Endothelial cell of umbilical vein (primary cell): ENCODE measurements at regions not wholly inside any gene's neighbourhood (a gene's known extent, or its start where the extent isn't known, plus 50 kb on each side); places are given as distances from the start of the nearest gene placed in this dataset.

Experiments used
- BruUV-seq: library from RNA; stranded (reverse); fragments of 400-500 nt; replicated peaks from 2 replicates; lab custom pipeline; 2021; lab: Mats Ljungman, UMichigan
- CTCF ChIA-PET: fragments of 300-600, 350-600 bp; sonication (Branson Sonifier 250); formaldehyde crosslinking; loops from one replicate; lab custom pipeline; 2021; ENCODE audit warnings: antibody characterized with exemption, inconsistent platforms; lab: Charles Lee
- POLR2A ChIA-PET: fragments of 300-600, 350-600 bp; sonication (Branson Sonifier 250); formaldehyde crosslinking; loops from one replicate; lab custom pipeline; 2021; ENCODE audit warnings: antibody characterized with exemption, inconsistent platforms; lab: Charles Lee
- DNase-seq: peaks from one replicate; pipeline ENCODE4 v3.0.0-alpha.2; 2011; ENCODE audit warnings: low read depth, low spot score
- FAIRE-seq: peaks from 2 replicates; lab custom pipeline; 2011; peaks lifted over from hg19 to GRCh38; lab: Jason Lieb, UNC
- H2AFZ ChIP-seq: 2 replicates; pipeline ENCODE4 v1.6.0; 2012; ENCODE audit warnings: low read depth, low read length, control low read depth, inconsistent platforms
- H3K27ac ChIP-seq: 2 replicates; pipeline ENCODE4 v1.5.1; 2011; ENCODE audit warnings: low read depth, mild to moderate bottlenecking, control low read depth, low read length, moderate library complexity; ENCODE audit not compliant: insufficient read depth
- H3K27me3 ChIP-seq, 2 experiments: 2 replicates each; pipeline versions ENCODE4 v1.6.0 to v1.6.1; 2011; ENCODE audit warnings: low read length in 2 of 2, mixed read lengths in 1 of 2; ENCODE audit not compliant: control insufficient read depth in 2 of 2, insufficient read depth in 2 of 2
- H3K36me3 ChIP-seq, 2 experiments: 2 replicates in 1 of 2; 3 replicates in 1 of 2; pipeline ENCODE4 v1.5.1; 2011; ENCODE audit warnings: low read length in 2 of 2, mild to moderate bottlenecking in 1 of 2, moderate library complexity in 1 of 2; ENCODE audit not compliant: control insufficient read depth in 2 of 2, insufficient read depth in 2 of 2; ENCODE audit errors: extremely low read depth in 1 of 2
- H3K4me1 ChIP-seq: 3 replicates; pipeline ENCODE4 v1.5.1; 2011; ENCODE audit warnings: mild to moderate bottlenecking, low read length; ENCODE audit not compliant: control insufficient read depth, insufficient read depth; ENCODE audit errors: extremely low read depth
- H3K4me2 ChIP-seq: 2 replicates; pipeline ENCODE4 v1.6.1; 2011; ENCODE audit warnings: low read length, control low read depth, mixed read lengths; ENCODE audit not compliant: insufficient read depth
- H3K4me3 ChIP-seq, 3 experiments: fragments of 200-600 bp in 1 of 3; sonication (generic), shearing (Covaris generic) in 1 of 3; replicated peaks in 1 of 3; 2 replicates each; pipeline ENCODE4 v1.5.1; 2011 to 2016; ENCODE audit warnings: control low read depth in 3 of 3, low read length in 3 of 3, mild to moderate bottlenecking in 2 of 3, inconsistent platforms in 1 of 3, low read depth in 1 of 3, moderate library complexity in 1 of 3; ENCODE audit not compliant: insufficient read depth in 1 of 3
- H3K79me2 ChIP-seq: 2 replicates; pipeline ENCODE4 v1.6.0; 2012; ENCODE audit warnings: low read length, inconsistent platforms; ENCODE audit not compliant: control insufficient read depth, insufficient read depth
- H3K9ac ChIP-seq: replicated peaks from 2 replicates; pipeline ENCODE3; 2011; ENCODE audit warnings: low read length, control low read depth; ENCODE audit not compliant: insufficient read depth; ENCODE audit errors: extremely low read depth
- H3K9me1 ChIP-seq: replicated peaks from 3 replicates; pipeline ENCODE4 v1.6.0; 2011; ENCODE audit warnings: mild to moderate bottlenecking, low read length; ENCODE audit not compliant: control insufficient read depth, insufficient read depth; ENCODE audit errors: extremely low read depth
- H3K9me3 ChIP-seq: replicated peaks from 2 replicates; pipeline ENCODE4 v1.5.1; 2012; ENCODE audit warnings: low read length, inconsistent platforms; ENCODE audit not compliant: control insufficient read depth, insufficient read depth
- H4K20me1 ChIP-seq: replicated peaks from 2 replicates; pipeline ENCODE3; 2011; ENCODE audit warnings: mild to moderate bottlenecking, low read length; ENCODE audit not compliant: control insufficient read depth, insufficient read depth; ENCODE audit errors: extremely low read depth
- CTCF ChIP-seq, 2 donors: IDR thresholded peaks; 1 replicate in 1 of 2; 2 replicates in 1 of 2; pipeline ENCODE4 v1.5.1; 2011; ENCODE audit warnings: low read length in 2 of 2, mild to moderate bottlenecking in 2 of 2, moderate library complexity in 2 of 2, control low read depth in 1 of 2, inconsistent platforms in 1 of 2, low read depth in 1 of 2; ENCODE audit not compliant: insufficient read depth in 1 of 2; ENCODE audit errors: extremely low read depth in 1 of 2
- EZH2 ChIP-seq: IDR thresholded peaks from 2 replicates; pipeline ENCODE4 v1.6.1; 2012; ENCODE audit warnings: borderline replicate concordance, low read depth, mild to moderate bottlenecking, moderate library complexity, low read length, inconsistent platforms; ENCODE audit not compliant: severe bottlenecking
- FOS ChIP-seq: IDR thresholded peaks from 2 replicates; pipeline ENCODE4 v1.6.1; 2011; ENCODE audit warnings: mild to moderate bottlenecking, low read length, moderate library complexity, borderline replicate concordance; ENCODE audit not compliant: insufficient read depth
- GATA2 ChIP-seq: IDR thresholded peaks from 2 replicates; pipeline ENCODE4 v1.7.0; 2011; ENCODE audit warnings: low read depth, mild to moderate bottlenecking, moderate library complexity, mixed read lengths, low read length; ENCODE audit not compliant: insufficient read length, insufficient read depth
- JUN ChIP-seq: IDR thresholded peaks from 2 replicates; pipeline ENCODE4 v1.6.1; 2011; ENCODE audit warnings: borderline replicate concordance, low read depth; ENCODE audit not compliant: insufficient read length, insufficient read depth
- MAX ChIP-seq: IDR thresholded peaks from 2 replicates; pipeline ENCODE4 v1.6.1; 2011; ENCODE audit not compliant: insufficient read depth, insufficient read length
- MYC ChIP-seq: IDR thresholded peaks from one replicate; pipeline ENCODE4 v1.6.1; 2011; ENCODE audit warnings: mild to moderate bottlenecking, low read depth, low read length
- POLR2A ChIP-seq: IDR thresholded peaks from 2 replicates; pipeline ENCODE4 v1.6.1; 2012; ENCODE audit warnings: low read depth, mild to moderate bottlenecking, control low read depth, low read length
- POLR2AphosphoS5 ChIP-seq: IDR thresholded peaks from 2 replicates; pipeline ENCODE4 v1.6.1; 2012; ENCODE audit warnings: low read depth, mild to moderate bottlenecking, control low read depth, low read length, moderate library complexity; ENCODE audit not compliant: insufficient read depth
- dilution Hi-C: fragments of 300-500 bp; cut with MboI; formaldehyde crosslinking; loops from one replicate; pipeline ENCODE4 v1.15.0; 2019; ENCODE audit warnings: low sequenced_read_pairs; ENCODE audit not compliant: extremely low pct_ligation_motif_present
- intact Hi-C: fragments of 100-400 bp; cut with micrococcal nuclease; formaldehyde crosslinking; loops from one replicate; pipeline ENCODE4 v1.10.0; 2022

- Histone ChIP-seq H3K4me3 (no peak overlapping the region), H3K36me3 (no peaks in the 10 kb centered on the region), H3K27ac (no peak overlapping the region), H3K79me2 (no peaks in the 10 kb centered on the region), H3K9me1 (no peaks in the 10 kb centered on the region), H3K4me1 (no peaks in the 10 kb centered on the region), H2AFZ (no peak overlapping the region), H3K9ac (no peak overlapping the region), H3K27me3 (no peaks in the 10 kb centered on the region), H3K4me2 (no peak overlapping the region), H3K9me3 (no peaks in the 10 kb centered on the region), H4K20me1 (no peaks in the 10 kb centered on the region)
- ChIA-PET CTCF (no interaction called here), POLR2A (no interaction called here)
- intact Hi-C loops (no loop called here), dilution Hi-C loops (no loop called here)
- FAIRE-seq (no peak), DNase-seq (no peak)
- TF ChIP-seq MYC, result no peak
- TF ChIP-seq GATA2, result no peak
- no peak for TF ChIP-seq FOS
- TF ChIP-seq EZH2, result no peak
- TF ChIP-seq CTCF (IDR thresholded peaks at IDR 0.05; ENCODE audit: extremely low read depth in 1 of 2, insufficient read depth in 1 of 2, low read depth in 1 of 2, low read length in 2 of 2), result no peak
- TF ChIP-seq MAX, result no peak
- TF ChIP-seq POLR2A, result no peak
- TF ChIP-seq POLR2AphosphoS5, result no peak
- no peak for TF ChIP-seq JUN
- BruUV-seq, result no TSS peak
Measured at GRCh38 chr5:158553962-158554336, 545.8 kb downstream of the EBF1 start.
